ENCODE measurements at regions not wholly inside any gene's neighbourhood (a gene's known extent, or its start where the extent isn't known, plus 50 kb on each side); places are given as distances from the start of the nearest gene placed in this dataset.

DNA sequence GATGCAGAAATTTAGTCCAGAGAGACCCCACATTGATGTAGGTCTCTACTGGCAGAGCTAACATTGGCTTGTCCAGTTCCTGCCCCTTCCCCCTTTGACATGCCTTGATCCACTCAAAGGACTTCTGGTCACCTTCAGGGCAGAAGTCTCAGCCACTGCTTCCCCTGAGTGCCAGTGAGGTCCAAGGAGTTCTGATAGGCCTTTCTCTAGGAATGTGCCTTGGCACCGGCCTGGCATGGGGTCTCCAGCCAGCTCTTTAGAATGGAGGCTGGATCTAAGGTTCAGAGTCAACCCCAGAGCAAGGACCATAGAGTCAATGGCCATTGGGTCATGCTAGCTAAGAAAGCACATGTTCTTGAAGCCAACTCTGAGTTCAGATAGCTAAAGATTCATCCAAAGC, 88.6 kb upstream of the PJA1 start:
- Histone ChIP-seq H3K4me3 (ENCODE audit: low read length) (no peak overlapping the region), H3K9ac (ENCODE audit: low read depth, low read length) (no peak overlapping the region), H3K4me1 (ENCODE audit: insufficient read depth, low read length) (no peaks in the 10 kb centered on the region), H3K27ac (ENCODE audit: low read depth, low read length) (no peak overlapping the region), H3K36me3 (ENCODE audit: insufficient read depth, low read length) (no peaks in the 10 kb centered on the region), H3K9me3 (ENCODE audit: insufficient read depth, low read depth, low read length) (no peaks in the 10 kb centered on the region), H3K27me3 (ENCODE audit: insufficient read depth, low read length) (peaks cover 27% of the 10 kb centered on the region)
- WGBS = 96% methylated on average over 1 of the region's 1 CpG

GRCh38 chrX:69243276-69243675, 78.0 kb upstream of the PJA1 start:
- Histone ChIP-seq H3K36me3 (ENCODE audit: insufficient read depth, low read length) (no peaks in the 10 kb centered on the region), H3K4me1 (ENCODE audit: insufficient read depth, low read length) (no peaks in the 10 kb centered on the region), H3K4me3 (ENCODE audit: low read length) (no peak overlapping the region), H3K27me3 (ENCODE audit: insufficient read depth, low read length) (peaks cover 10% of the 10 kb centered on the region), H3K9me3 (ENCODE audit: insufficient read depth, low read depth, low read length) (no peaks in the 10 kb centered on the region), H3K27ac (ENCODE audit: low read depth, low read length) (no peak overlapping the region), H3K9ac (ENCODE audit: low read depth, low read length) (no peak overlapping the region)
- WGBS = 92% methylated on average over 4 of the region's 4 CpGs

DNA sequence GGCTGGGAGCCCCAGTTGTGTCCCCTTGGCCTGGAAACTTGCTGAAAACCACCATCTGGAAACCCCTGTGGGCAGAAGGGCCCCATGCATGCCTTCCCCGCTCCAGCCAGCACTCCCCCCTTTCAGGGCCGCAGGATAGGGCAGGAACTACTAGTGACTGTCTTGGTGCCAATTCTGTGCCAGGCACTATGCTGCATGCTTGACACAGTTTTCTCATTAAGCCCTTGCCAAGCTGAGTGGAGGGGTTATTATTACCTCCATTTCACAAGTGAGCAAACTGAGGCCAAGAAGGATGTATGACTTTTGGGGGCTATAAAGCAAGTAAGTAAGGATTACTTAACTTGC, 73.6 kb upstream of the PJA1 start:
- Histone ChIP-seq H3K9ac (ENCODE audit: low read depth, low read length) (no peak overlapping the region), H3K9me3 (ENCODE audit: insufficient read depth, low read depth, low read length) (no peaks in the 10 kb centered on the region), H3K27ac (ENCODE audit: low read depth, low read length) (no peak overlapping the region), H3K27me3 (ENCODE audit: insufficient read depth, low read length) (peaks cover 10% of the 10 kb centered on the region), H3K36me3 (ENCODE audit: insufficient read depth, low read length) (no peaks in the 10 kb centered on the region), H3K4me1 (ENCODE audit: insufficient read depth, low read length) (no peaks in the 10 kb centered on the region), H3K4me3 (ENCODE audit: low read length) (no peak overlapping the region)
- WGBS = 54% methylated on average over 2 of the region's 2 CpGs

DNA sequence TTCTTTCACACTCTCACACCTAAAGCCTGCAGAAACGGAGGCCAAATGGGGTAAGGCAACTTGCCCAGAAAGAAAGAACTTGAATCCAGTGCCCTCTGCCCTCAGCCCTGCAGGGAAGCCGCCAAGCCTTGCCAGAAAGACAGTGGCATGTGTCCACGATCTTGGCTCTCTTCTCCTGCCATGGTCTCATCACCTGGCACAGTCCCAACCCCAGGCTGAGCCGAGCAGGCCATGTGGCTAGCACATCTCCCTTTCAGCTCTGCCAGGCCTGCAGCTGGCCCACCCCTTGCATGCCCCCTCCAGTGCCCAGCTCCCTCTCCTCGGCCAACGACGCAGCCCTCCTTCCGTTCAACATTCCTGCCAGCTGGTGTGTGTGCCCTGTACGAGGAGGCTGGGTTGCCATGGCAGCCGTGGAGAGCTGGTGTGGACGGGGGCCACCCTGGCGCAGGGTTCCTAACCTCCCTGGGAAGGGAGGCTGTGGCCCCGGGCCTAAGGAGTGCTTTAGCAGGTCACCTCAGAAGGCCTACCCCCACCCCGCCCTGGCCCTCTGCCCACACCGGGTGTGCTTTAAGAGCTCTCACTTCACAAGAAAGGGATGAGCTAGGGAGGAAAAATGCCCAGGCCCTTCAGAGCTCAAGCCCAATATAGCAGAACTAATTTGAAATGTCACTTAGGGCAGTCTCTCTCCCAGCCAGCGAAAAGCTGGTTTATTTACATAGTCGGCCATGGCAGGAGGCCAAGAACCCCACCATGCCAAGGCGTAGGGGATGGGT, 73.0 kb upstream of the PJA1 start:
- Histone ChIP-seq H3K4me3 (ENCODE audit: low read length) (no peak overlapping the region), H3K9me3 (ENCODE audit: insufficient read depth, low read depth, low read length) (no peaks in the 10 kb centered on the region), H3K27ac (ENCODE audit: low read depth, low read length) (no peak overlapping the region), H3K27me3 (ENCODE audit: insufficient read depth, low read length) (peaks cover 10% of the 10 kb centered on the region), H3K9ac (ENCODE audit: low read depth, low read length) (no peak overlapping the region), H3K4me1 (ENCODE audit: insufficient read depth, low read length) (no peaks in the 10 kb centered on the region), H3K36me3 (ENCODE audit: insufficient read depth, low read length) (no peaks in the 10 kb centered on the region)
- 94% methylated on average over 16 of the region's 18 CpGs for WGBS

DNA sequence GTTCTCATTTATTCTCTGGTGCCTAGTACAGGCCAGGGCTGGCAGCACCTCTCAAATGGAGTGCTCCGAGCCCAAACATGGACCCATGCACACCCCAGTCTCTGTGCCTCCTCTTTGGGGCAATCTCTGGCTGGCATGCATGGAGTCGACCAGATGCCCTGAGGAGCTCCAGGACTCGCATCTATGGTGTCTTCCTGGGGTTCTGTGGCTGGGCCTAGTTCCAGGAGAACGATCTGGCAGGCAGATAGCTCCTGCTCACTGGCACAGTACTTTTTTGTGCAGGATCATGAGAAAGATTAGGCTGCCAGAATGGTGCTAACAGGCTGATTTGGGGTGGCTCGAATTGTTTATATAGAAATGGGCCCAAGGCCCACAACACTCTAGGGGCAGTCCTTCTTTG, 72.0 kb upstream of the PJA1 start:
- H3K27me3 ChIP-seq (ENCODE audit: insufficient read depth, low read length) = peaks cover 9% of the 10 kb centered on the region
- no peak overlapping the region for H3K4me3 ChIP-seq (ENCODE audit: low read length)
- no peaks in the 10 kb centered on the region for H3K36me3 ChIP-seq (ENCODE audit: insufficient read depth, low read length)
- H3K9ac ChIP-seq (ENCODE audit: low read depth, low read length) = no peak overlapping the region
- no peaks in the 10 kb centered on the region for H3K9me3 ChIP-seq (ENCODE audit: insufficient read depth, low read depth, low read length)
- no peak overlapping the region for H3K27ac ChIP-seq (ENCODE audit: low read depth, low read length)
- no peaks in the 10 kb centered on the region for H3K4me1 ChIP-seq (ENCODE audit: insufficient read depth, low read length)
- 94% methylated on average over 5 of the region's 5 CpGs for WGBS

DNA sequence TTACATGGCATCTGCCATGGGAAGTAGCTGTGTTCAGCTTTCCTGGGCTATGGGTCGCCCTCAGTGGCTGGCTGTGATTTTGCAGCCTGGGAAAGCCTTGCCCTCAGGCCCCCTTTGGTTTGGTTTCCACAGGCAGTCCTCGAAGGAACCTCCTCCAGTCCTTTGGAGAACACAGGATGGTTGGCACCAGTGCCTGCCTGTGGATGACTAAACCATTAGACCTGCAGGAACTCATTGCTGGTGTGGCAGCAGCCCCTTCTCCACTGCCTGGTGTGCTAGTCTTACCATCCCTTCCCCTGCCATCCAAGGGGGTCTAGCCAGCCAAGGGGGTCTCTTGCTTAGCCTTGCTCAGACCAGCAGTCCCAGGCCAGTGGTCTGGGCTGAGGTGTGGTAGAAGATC, 71.4 kb upstream of the PJA1 start:
- peaks cover 4% of the 10 kb centered on the region; the same call in 1 of the 2 replicates for H3K27me3 ChIP-seq (ENCODE audit: insufficient read depth, low read length)
- H3K4me3 ChIP-seq (ENCODE audit: low read length) = no peak overlapping the region
- no peaks in the 10 kb centered on the region for H3K36me3 ChIP-seq (ENCODE audit: insufficient read depth, low read length)
- no peaks in the 10 kb centered on the region for H3K4me1 ChIP-seq (ENCODE audit: insufficient read depth, low read length)
- WGBS = 83% methylated on average over 2 of the region's 2 CpGs
- no peaks in the 10 kb centered on the region for H3K9me3 ChIP-seq (ENCODE audit: insufficient read depth, low read depth, low read length)
- H3K27ac ChIP-seq (ENCODE audit: low read depth, low read length) = no peak overlapping the region
- H3K9ac ChIP-seq (ENCODE audit: low read depth, low read length) = no peak overlapping the region

GRCh38 chrX:69234624-69235023, 69.4 kb upstream of the PJA1 start:
- Histone ChIP-seq H3K4me1 (ENCODE audit: insufficient read depth, low read length) (no peaks in the 10 kb centered on the region), H3K9me3 (ENCODE audit: insufficient read depth, low read depth, low read length) (no peaks in the 10 kb centered on the region)

GRCh38 chrX:69232945-69233344, 67.7 kb upstream of the PJA1 start:
- Histone ChIP-seq H3K4me3 (ENCODE audit: low read length) (no peak overlapping the region), H3K27ac (ENCODE audit: low read depth, low read length) (no peak overlapping the region), H3K9me3 (ENCODE audit: insufficient read depth, low read depth, low read length) (no peaks in the 10 kb centered on the region), H3K27me3 (ENCODE audit: insufficient read depth, low read length) (peaks cover 10% of the 10 kb centered on the region; the same call in 1 of the 2 replicates), H3K36me3 (ENCODE audit: insufficient read depth, low read length) (no peaks in the 10 kb centered on the region), H3K9ac (ENCODE audit: low read depth, low read length) (no peak overlapping the region), H3K4me1 (ENCODE audit: insufficient read depth, low read length) (no peaks in the 10 kb centered on the region)
- 90% methylated on average over 3 of the region's 3 CpGs for WGBS

More at GRCh38 chrX:69234624-69235023, 69.4 kb upstream of the PJA1 start:
- H3K4me3 ChIP-seq (ENCODE audit: low read length) = no peak overlapping the region
- H3K27ac ChIP-seq (ENCODE audit: low read depth, low read length) = no peak overlapping the region
- H3K36me3 ChIP-seq (ENCODE audit: insufficient read depth, low read length) = no peaks in the 10 kb centered on the region
- H3K27me3 ChIP-seq (ENCODE audit: insufficient read depth, low read length) = peaks cover 6% of the 10 kb centered on the region; the same call in 1 of the 2 replicates
- no peak overlapping the region for H3K9ac ChIP-seq (ENCODE audit: low read depth, low read length)

DNA sequence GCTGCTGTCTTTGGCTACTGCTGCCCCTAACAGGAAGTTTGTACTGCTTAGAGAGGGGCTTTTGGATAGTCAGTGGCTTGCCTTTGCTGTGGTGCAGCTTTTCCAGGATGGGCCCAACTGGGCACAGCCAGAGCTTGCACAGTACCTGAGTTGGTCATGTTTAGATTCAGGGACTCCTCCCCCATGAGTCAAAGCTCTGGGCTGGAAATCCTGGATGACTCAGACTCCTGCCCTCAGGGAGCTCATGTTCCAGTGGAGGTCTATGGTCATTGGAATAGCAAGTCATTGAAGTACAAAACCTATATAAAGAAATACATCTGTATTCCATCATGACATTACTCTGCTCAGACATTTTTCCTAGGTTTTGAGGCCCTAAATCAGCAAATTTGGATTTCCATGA, 66.7 kb upstream of the PJA1 start:
- Histone ChIP-seq H3K9me3 (ENCODE audit: insufficient read depth, low read depth, low read length) (no peaks in the 10 kb centered on the region), H3K36me3 (ENCODE audit: insufficient read depth, low read length) (no peaks in the 10 kb centered on the region), H3K27ac (ENCODE audit: low read depth, low read length) (no peak overlapping the region), H3K27me3 (ENCODE audit: insufficient read depth, low read length) (peaks cover 10% of the 10 kb centered on the region; the same call in 1 of the 2 replicates), H3K9ac (ENCODE audit: low read depth, low read length) (no peak overlapping the region), H3K4me3 (ENCODE audit: low read length) (no peak overlapping the region), H3K4me1 (ENCODE audit: insufficient read depth, low read length) (no peaks in the 10 kb centered on the region)

- H3K9me3 ChIP-seq (ENCODE audit: insufficient read depth, low read depth, low read length) = no peaks in the 10 kb centered on the region
- no peaks in the 10 kb centered on the region for H3K36me3 ChIP-seq (ENCODE audit: insufficient read depth, low read length)
- no peak overlapping the region for H3K9ac ChIP-seq (ENCODE audit: low read depth, low read length)
- no peak overlapping the region for H3K4me3 ChIP-seq (ENCODE audit: low read length)
- H3K27me3 ChIP-seq (ENCODE audit: insufficient read depth, low read length) = peaks cover 25% of the 10 kb centered on the region
- no peak overlapping the region for H3K27ac ChIP-seq (ENCODE audit: low read depth, low read length)
- no peaks in the 10 kb centered on the region for H3K4me1 ChIP-seq (ENCODE audit: insufficient read depth, low read length)
These were observed 64.2 kb upstream of the PJA1 start for GRCh38 chrX:69229436-69229835.

GRCh38 chrX:69228732-69229131, 63.5 kb upstream of the PJA1 start:
- Histone ChIP-seq H3K9me3 (ENCODE audit: insufficient read depth, low read depth, low read length) (no peaks in the 10 kb centered on the region), H3K4me3 (ENCODE audit: low read length) (no peak overlapping the region), H3K27ac (ENCODE audit: low read depth, low read length) (no peak overlapping the region), H3K4me1 (ENCODE audit: insufficient read depth, low read length) (no peaks in the 10 kb centered on the region), H3K36me3 (ENCODE audit: insufficient read depth, low read length) (no peaks in the 10 kb centered on the region), H3K27me3 (ENCODE audit: insufficient read depth, low read length) (peaks cover 32% of the 10 kb centered on the region), H3K9ac (ENCODE audit: low read depth, low read length) (no peak overlapping the region)
- WGBS = 80% methylated on average over 4 of the region's 4 CpGs
